ENCODE measurements at regions not wholly inside any gene's neighbourhood (a gene's known extent, or its start where the extent isn't known, plus 50 kb on each side); places are given as distances from the start of the nearest gene placed in this dataset.

DNA sequence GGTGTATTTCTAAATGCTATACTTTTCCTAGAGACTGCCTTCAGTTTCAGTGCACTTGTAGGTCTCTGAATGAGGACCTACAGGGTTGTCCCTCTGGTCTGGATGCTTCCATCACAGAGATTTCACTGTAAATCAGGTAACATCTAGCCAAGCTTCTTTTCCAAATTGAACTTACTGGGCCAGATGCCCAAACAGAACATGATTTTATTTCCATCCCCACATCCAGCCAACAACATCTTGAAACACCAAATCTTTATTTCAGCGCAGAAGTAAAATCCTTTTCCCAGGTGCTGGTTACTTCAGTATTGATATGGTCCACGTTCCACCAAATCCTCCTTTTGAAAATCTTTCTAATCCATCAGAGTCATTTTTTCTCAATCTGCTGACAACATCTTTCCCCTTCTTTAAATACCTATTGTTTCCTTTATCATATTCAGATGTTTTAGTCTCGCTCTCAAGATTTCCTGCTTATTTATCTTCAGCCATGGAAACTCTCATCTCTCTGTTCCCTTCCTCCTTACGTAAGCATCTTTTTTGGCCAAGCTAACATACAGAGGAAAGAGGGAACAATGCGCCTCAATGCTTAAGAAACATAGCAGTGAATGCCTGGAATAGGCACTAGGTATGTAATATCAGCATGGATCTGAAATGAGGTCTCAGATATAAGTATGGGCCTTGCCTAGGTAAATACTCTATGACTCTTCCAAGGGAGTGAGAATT is 201.2 kb upstream of the MTNR1B start:
- TF ChIP-seq, protein P1, sequence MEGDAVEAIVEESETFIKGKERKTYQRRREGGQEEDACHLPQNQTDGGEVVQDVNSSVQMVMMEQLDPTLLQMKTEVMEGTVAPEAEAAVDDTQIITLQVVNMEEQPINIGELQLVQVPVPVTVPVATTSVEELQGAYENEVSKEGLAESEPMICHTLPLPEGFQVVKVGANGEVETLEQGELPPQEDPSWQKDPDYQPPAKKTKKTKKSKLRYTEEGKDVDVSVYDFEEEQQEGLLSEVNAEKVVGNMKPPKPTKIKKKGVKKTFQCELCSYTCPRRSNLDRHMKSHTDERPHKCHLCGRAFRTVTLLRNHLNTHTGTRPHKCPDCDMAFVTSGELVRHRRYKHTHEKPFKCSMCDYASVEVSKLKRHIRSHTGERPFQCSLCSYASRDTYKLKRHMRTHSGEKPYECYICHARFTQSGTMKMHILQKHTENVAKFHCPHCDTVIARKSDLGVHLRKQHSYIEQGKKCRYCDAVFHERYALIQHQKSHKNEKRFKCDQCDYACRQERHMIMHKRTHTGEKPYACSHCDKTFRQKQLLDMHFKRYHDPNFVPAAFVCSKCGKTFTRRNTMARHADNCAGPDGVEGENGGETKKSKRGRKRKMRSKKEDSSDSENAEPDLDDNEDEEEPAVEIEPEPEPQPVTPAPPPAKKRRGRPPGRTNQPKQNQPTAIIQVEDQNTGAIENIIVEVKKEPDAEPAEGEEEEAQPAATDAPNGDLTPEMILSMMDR (conservative IDR thresholded peaks at IDR 0.05; ENCODE audit: low read depth in 2 of 2) = no peak
- TF ChIP-seq, protein P2, sequence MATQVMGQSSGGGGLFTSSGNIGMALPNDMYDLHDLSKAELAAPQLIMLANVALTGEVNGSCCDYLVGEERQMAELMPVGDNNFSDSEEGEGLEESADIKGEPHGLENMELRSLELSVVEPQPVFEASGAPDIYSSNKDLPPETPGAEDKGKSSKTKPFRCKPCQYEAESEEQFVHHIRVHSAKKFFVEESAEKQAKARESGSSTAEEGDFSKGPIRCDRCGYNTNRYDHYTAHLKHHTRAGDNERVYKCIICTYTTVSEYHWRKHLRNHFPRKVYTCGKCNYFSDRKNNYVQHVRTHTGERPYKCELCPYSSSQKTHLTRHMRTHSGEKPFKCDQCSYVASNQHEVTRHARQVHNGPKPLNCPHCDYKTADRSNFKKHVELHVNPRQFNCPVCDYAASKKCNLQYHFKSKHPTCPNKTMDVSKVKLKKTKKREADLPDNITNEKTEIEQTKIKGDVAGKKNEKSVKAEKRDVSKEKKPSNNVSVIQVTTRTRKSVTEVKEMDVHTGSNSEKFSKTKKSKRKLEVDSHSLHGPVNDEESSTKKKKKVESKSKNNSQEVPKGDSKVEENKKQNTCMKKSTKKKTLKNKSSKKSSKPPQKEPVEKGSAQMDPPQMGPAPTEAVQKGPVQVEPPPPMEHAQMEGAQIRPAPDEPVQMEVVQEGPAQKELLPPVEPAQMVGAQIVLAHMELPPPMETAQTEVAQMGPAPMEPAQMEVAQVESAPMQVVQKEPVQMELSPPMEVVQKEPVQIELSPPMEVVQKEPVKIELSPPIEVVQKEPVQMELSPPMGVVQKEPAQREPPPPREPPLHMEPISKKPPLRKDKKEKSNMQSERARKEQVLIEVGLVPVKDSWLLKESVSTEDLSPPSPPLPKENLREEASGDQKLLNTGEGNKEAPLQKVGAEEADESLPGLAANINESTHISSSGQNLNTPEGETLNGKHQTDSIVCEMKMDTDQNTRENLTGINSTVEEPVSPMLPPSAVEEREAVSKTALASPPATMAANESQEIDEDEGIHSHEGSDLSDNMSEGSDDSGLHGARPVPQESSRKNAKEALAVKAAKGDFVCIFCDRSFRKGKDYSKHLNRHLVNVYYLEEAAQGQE (IDR thresholded peaks at IDR 0.05; ENCODE audit: unreplicated experiment) = no peak
- TF ChIP-seq POLR2AphosphoS5 (IDR thresholded peaks at IDR 0.05; ENCODE audit: low read depth) (no peak), EZH2 (IDR thresholded peaks at IDR 0.05; ENCODE audit: low read depth, unreplicated experiment) (no peak), ZNF114 (CRISPR knock-in tag; IDR thresholded peaks at IDR 0.05) (no peak), EZH2phosphoT487 (IDR thresholded peaks at IDR 0.05; ENCODE audit: unreplicated experiment) (no peak), JUNB (IDR thresholded peaks at IDR 0.05; ENCODE audit: unreplicated experiment) (no peak)

Data from GM23338 (cell line).